ENCODE measurements at regions not wholly inside any gene's neighbourhood (a gene's known extent, or its start where the extent isn't known, plus 50 kb on each side); places are given as distances from the start of the nearest gene placed in this dataset.

DNA sequence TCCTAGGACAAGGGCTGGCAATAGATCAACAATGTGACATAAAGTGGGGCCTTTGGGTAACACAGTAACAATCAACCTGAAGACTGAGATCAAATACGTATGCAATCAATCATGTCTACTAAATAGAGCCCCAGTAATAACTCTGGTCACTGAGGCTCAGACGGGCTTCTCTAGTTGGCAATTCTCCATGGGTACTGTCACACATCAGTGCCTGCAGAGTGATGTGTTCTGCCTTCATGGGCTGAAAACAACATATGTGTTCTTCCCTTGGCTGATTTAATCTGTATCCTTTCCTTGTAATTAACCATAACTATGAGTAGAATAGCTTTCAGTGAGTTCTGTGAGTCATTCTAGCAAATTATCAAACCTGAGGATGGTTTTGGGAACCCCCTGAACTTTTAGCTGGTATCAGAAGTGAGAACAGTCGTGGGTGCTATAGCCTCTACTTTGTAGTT lies 113.6 kb downstream of the TMCO5A start:
- TF ChIP-seq SMC3 (conservative IDR thresholded peaks at IDR 0.05; ENCODE audit: poor library complexity): no peak
- no peak for TF ChIP-seq POLR2AphosphoS5 (IDR thresholded peaks at IDR 0.05)

Measured in neural cell (in vitro differentiated cells).